ENCODE measurements at regions not wholly inside any gene's neighbourhood (a gene's known extent, or its start where the extent isn't known, plus 50 kb on each side); places are given as distances from the start of the nearest gene placed in this dataset.

DNA sequence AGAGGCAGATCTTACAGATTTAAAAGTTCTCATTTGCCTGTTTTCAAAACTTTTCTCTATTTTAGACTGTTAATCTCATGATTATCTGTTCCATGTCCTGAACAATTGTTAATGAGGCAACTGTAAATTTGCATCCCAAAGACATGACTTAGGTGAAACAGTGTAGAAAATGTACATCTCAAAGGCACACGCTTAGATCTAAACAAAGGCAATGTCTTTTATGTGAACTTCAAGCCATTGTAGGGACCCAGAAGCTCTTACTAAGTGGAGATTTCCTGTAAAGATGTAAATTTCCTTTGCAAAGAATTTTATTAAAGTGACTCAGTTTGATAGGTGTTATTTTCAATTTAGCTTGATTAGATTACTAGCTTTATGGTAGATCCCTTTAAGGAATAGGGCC lies 125.2 kb upstream of the F3 start:
- Histone ChIP-seq H3K4me3 (ENCODE audit: low read depth, low read length) (no peak overlapping the region), H2BK12ac (ENCODE audit: low read length) (no peak overlapping the region), H3K23ac (ENCODE audit: low read length) (no peak overlapping the region), H3K27ac (ENCODE audit: low read depth, low read length) (no peak overlapping the region), H2AK5ac (ENCODE audit: low read length) (no peak overlapping the region), H3K36me3 (ENCODE audit: control insufficient read depth in 1 of 2, insufficient read depth in 2 of 2, low read length in 2 of 2) (no peaks in the 10 kb centered on the region), H3K4me2 (ENCODE audit: low read length) (no peak overlapping the region), H3K4me1 (ENCODE audit: control insufficient read depth in 1 of 2, insufficient read depth in 2 of 2, low read length in 2 of 2) (no peaks in the 10 kb centered on the region), H4K91ac (ENCODE audit: low read depth, low read length) (no peak overlapping the region), H3K27me3 (ENCODE audit: insufficient read depth, low read length) (no peaks in the 10 kb centered on the region), H3K14ac (ENCODE audit: low read length) (no peak overlapping the region), H2AFZ (ENCODE audit: insufficient read depth, low read length, poor library complexity) (no peak overlapping the region), H2BK5ac (ENCODE audit: low read depth, low read length, poor library complexity) (no peak overlapping the region), H3K79me1 (ENCODE audit: low read length) (no peaks in the 10 kb centered on the region), H3K79me2 (ENCODE audit: control insufficient read depth, insufficient read depth, low read length, poor library complexity) (no peaks in the 10 kb centered on the region), H2BK120ac (ENCODE audit: insufficient read depth, low read length, poor library complexity) (no peak overlapping the region), H4K8ac (ENCODE audit: low read depth, low read length) (no peak overlapping the region), H3K18ac (ENCODE audit: low read length) (no peak overlapping the region), H3K9ac (ENCODE audit: low read length) (no peak overlapping the region), H4K12ac (ENCODE audit: low read depth, low read length) (no peak overlapping the region), H3K9me3 (ENCODE audit: insufficient read depth, low read depth, low read length) (no peaks in the 10 kb centered on the region), H3K4ac (ENCODE audit: low read depth, low read length) (no peak overlapping the region)
- WGBS (ENCODE audit: extremely low coverage, insufficient coverage, insufficient read length), result no CpG with 5 or more reads among the region's 1 CpG
- no peak for DNase-seq

DNA sequence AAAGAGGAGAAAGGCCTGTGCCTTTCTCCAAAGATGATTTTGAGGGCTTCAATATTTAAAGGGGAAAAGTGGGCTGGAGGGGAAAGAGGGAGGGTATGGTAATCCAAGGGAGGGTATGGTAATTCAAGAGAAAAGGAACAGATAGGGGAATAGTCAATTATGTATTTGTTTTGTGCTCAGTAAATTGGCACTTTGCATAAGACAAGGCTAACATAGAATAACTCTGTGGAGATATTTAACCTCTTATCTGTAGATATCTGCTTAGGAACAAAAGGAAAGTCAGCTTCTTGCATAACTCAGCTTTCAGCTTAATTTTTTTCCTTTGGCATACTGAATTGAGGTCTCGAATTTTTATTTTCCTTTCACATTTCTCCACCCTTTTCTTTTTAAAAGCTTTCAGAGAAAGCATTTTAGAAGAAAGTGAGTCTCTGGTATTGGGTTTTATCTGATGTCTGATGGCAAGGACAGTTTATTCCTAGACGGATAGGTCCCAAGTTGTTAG lies 119.9 kb upstream of the F3 start:
- Histone ChIP-seq H3K4me1 (ENCODE audit: control insufficient read depth in 1 of 2, insufficient read depth in 2 of 2, low read length in 2 of 2) (peaks cover 2 to 4% of the 10 kb centered on the region in 2 experiments), H3K36me3 (ENCODE audit: control insufficient read depth in 1 of 2, insufficient read depth in 2 of 2, low read length in 2 of 2) (no peaks in the 10 kb centered on the region), H4K12ac (ENCODE audit: low read depth, low read length) (no peak overlapping the region), H2AFZ (ENCODE audit: insufficient read depth, low read length, poor library complexity) (no peak overlapping the region), H3K4me2 (ENCODE audit: low read length) (no peak overlapping the region), H2BK12ac (ENCODE audit: low read length) (no peak overlapping the region), H4K8ac (ENCODE audit: low read depth, low read length) (no peak overlapping the region), H3K4me3 (ENCODE audit: low read depth, low read length) (no peak overlapping the region), H4K91ac (ENCODE audit: low read depth, low read length) (no peak overlapping the region), H3K79me1 (ENCODE audit: low read length) (no peaks in the 10 kb centered on the region), H3K4ac (ENCODE audit: low read depth, low read length) (no peak overlapping the region), H2BK120ac (ENCODE audit: insufficient read depth, low read length, poor library complexity) (no peak overlapping the region), H3K14ac (ENCODE audit: low read length) (no peak overlapping the region), H3K27ac (ENCODE audit: low read depth, low read length) (no peak overlapping the region), H3K9me3 (ENCODE audit: insufficient read depth, low read depth, low read length) (no peaks in the 10 kb centered on the region), H3K9ac (ENCODE audit: low read length) (no peak overlapping the region), H2BK5ac (ENCODE audit: low read depth, low read length, poor library complexity) (no peak overlapping the region), H3K79me2 (ENCODE audit: control insufficient read depth, insufficient read depth, low read length, poor library complexity) (no peaks in the 10 kb centered on the region), H2AK5ac (ENCODE audit: low read length) (no peak overlapping the region), H3K23ac (ENCODE audit: low read length) (no peak overlapping the region), H3K27me3 (ENCODE audit: insufficient read depth, low read length) (no peaks in the 10 kb centered on the region), H3K18ac (ENCODE audit: low read length) (no peak overlapping the region)
- no peak for DNase-seq
- no CpG with 5 or more reads among the region's 2 CpGs for WGBS (ENCODE audit: extremely low coverage, insufficient coverage, insufficient read length)

GRCh38 chr1:94660994-94661393 lies 119.4 kb upstream of the F3 start:
- Histone ChIP-seq H3K27ac (ENCODE audit: low read depth, low read length) (no peak overlapping the region), H3K36me3 (ENCODE audit: control insufficient read depth in 1 of 2, insufficient read depth in 2 of 2, low read length in 2 of 2) (no peaks in the 10 kb centered on the region), H4K91ac (ENCODE audit: low read depth, low read length) (no peak overlapping the region), H2AK5ac (ENCODE audit: low read length) (no peak overlapping the region), H3K14ac (ENCODE audit: low read length) (no peak overlapping the region), H3K79me2 (ENCODE audit: control insufficient read depth, insufficient read depth, low read length, poor library complexity) (no peaks in the 10 kb centered on the region), H3K27me3 (ENCODE audit: insufficient read depth, low read length) (no peaks in the 10 kb centered on the region), H3K18ac (ENCODE audit: low read length) (no peak overlapping the region), H4K12ac (ENCODE audit: low read depth, low read length) (no peak overlapping the region), H3K79me1 (ENCODE audit: low read length) (no peaks in the 10 kb centered on the region), H3K4me1 (ENCODE audit: control insufficient read depth in 1 of 2, insufficient read depth in 2 of 2, low read length in 2 of 2) (peaks cover 2 to 4% of the 10 kb centered on the region in 2 experiments), H2BK120ac (ENCODE audit: insufficient read depth, low read length, poor library complexity) (no peak overlapping the region), H3K9me3 (ENCODE audit: insufficient read depth, low read depth, low read length) (no peaks in the 10 kb centered on the region), H3K4me3 (ENCODE audit: low read depth, low read length) (no peak overlapping the region), H4K8ac (ENCODE audit: low read depth, low read length) (no peak overlapping the region), H2AFZ (ENCODE audit: insufficient read depth, low read length, poor library complexity) (no peak overlapping the region), H2BK5ac (ENCODE audit: low read depth, low read length, poor library complexity) (no peak overlapping the region), H2BK12ac (ENCODE audit: low read length) (no peak overlapping the region), H3K4ac (ENCODE audit: low read depth, low read length) (no peak overlapping the region), H3K23ac (ENCODE audit: low read length) (no peak overlapping the region), H3K4me2 (ENCODE audit: low read length) (no peak overlapping the region), H3K9ac (ENCODE audit: low read length) (no peak overlapping the region)
- no peak for DNase-seq

- Histone ChIP-seq H3K14ac (ENCODE audit: low read length) (no peak overlapping the region), H3K4me3 (ENCODE audit: low read depth, low read length) (no peak overlapping the region), H4K12ac (ENCODE audit: low read depth, low read length) (no peak overlapping the region), H2BK12ac (ENCODE audit: low read length) (no peak overlapping the region), H2BK5ac (ENCODE audit: low read depth, low read length, poor library complexity) (no peak overlapping the region), H3K23ac (ENCODE audit: low read length) (no peak overlapping the region), H3K4me2 (ENCODE audit: low read length) (no peak overlapping the region), H3K79me1 (ENCODE audit: low read length) (no peaks in the 10 kb centered on the region), H2BK120ac (ENCODE audit: insufficient read depth, low read length, poor library complexity) (no peak overlapping the region), H2AK5ac (ENCODE audit: low read length) (no peak overlapping the region), H2AFZ (ENCODE audit: insufficient read depth, low read length, poor library complexity) (no peak overlapping the region), H4K91ac (ENCODE audit: low read depth, low read length) (no peak overlapping the region), H3K27ac (ENCODE audit: low read depth, low read length) (no peak overlapping the region), H3K9ac (ENCODE audit: low read length) (no peak overlapping the region), H3K18ac (ENCODE audit: low read length) (no peak overlapping the region), H3K27me3 (ENCODE audit: insufficient read depth, low read length) (no peaks in the 10 kb centered on the region), H3K4me1 (ENCODE audit: control insufficient read depth in 1 of 2, insufficient read depth in 2 of 2, low read length in 2 of 2) (peaks cover 2 to 4% of the 10 kb centered on the region in 2 experiments), H4K8ac (ENCODE audit: low read depth, low read length) (no peak overlapping the region), H3K9me3 (ENCODE audit: insufficient read depth, low read depth, low read length) (no peaks in the 10 kb centered on the region), H3K4ac (ENCODE audit: low read depth, low read length) (no peak overlapping the region), H3K79me2 (ENCODE audit: control insufficient read depth, insufficient read depth, low read length, poor library complexity) (no peaks in the 10 kb centered on the region), H3K36me3 (ENCODE audit: control insufficient read depth in 1 of 2, insufficient read depth in 2 of 2, low read length in 2 of 2) (no peaks in the 10 kb centered on the region)
- no peak for DNase-seq
- no CpG with 5 or more reads among the region's 2 CpGs for WGBS (ENCODE audit: extremely low coverage, insufficient coverage, insufficient read length)
Measured at GRCh38 chr1:94660258-94660657, 118.7 kb upstream of the F3 start.
